ENCODE measurements at regions not wholly inside any gene's neighbourhood (a gene's known extent, or its start where the extent isn't known, plus 50 kb on each side); places are given as distances from the start of the nearest gene placed in this dataset.

DNA sequence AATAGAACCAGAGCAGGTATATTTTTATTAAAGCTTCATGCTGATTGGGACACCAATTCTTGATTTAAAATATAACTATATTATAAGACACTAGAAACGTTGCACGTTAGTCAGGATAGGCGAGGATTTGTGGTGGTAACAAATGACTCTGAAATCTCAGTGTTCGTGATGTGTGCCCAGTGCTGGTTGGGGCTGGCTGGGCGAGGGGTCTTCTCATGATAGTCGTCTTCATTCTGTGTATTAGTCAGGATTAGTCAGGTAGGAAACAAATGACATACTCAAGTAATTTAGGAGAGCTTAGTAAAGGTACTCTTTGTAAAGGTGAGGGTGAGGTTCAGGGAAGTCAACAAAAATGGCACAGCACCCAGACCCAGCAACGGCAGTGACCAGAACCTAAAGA, 73.9 kb upstream of the HIF1A start:
- no peaks in the 10 kb centered on the region for H3K27me3 Mint-ChIP-seq (ENCODE audit: insufficient read depth, unreplicated experiment)
- H3K36me3 Mint-ChIP-seq (ENCODE audit: insufficient read depth, unreplicated experiment): no peaks in the 10 kb centered on the region
- H3K4me1 Mint-ChIP-seq (ENCODE audit: insufficient read depth, unreplicated experiment): peaks cover 19% of the 10 kb centered on the region
- intact Hi-C loops (cut with micrococcal nuclease): no loop called here
- H3K27ac Mint-ChIP-seq (ENCODE audit: low read depth, unreplicated experiment): no peak overlapping the region
- BruUV-seq (replicated peaks): no TSS peak
- no peak overlapping the region for H3K4me3 Mint-ChIP-seq (ENCODE audit: unreplicated experiment)
- DNase-seq (ENCODE audit: unreplicated experiment): no peak
- H3K9me3 Mint-ChIP-seq (ENCODE audit: unreplicated experiment): no peaks in the 10 kb centered on the region
- CTCF ChIA-PET: interaction anchor here (0.6 to 1.2 kb wide), 2 partner anchors 34 to 45 kb away, joined by 3 read pairs; no protein-coding TSS in a partner anchor
- TF ChIP-seq CTCF (IDR thresholded peaks at IDR 0.05; ENCODE audit: unreplicated experiment): no peak
- POLR2A ChIA-PET: interaction anchor here (0.6 to 2.1 kb wide), 11 partner anchors 13 to 99 kb away, joined by 3 to 16 read pairs (median 5); partner anchors contain the start of gene HIF1A

GRCh38 chr14:61622051-61622450, 73.3 kb upstream of the HIF1A start:
- intact Hi-C loops (cut with micrococcal nuclease): no loop called here

DNA sequence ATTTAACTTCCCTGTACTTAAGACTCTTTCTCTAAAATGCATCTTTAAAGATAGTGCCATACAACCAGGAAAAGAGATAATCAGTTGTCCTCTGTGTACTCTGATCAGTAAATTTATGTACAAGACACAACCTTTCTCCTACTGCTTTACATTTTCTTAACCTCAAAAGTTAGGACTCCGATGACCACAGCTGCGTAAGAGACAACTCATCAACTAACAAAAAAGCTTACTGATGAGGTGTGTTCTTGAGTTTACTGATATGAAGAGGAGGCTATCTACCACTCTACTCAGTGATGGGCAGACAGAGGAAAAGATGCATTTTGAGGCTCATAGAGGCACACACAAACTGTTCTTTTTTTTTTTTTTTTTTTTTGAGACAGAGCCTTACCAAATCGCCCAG, 71.4 kb upstream of the HIF1A start:
- CTCF ChIA-PET: no interaction called here
- H3K4me1 Mint-ChIP-seq (ENCODE audit: insufficient read depth, unreplicated experiment): peaks cover 24% of the 10 kb centered on the region
- no peak for TF ChIP-seq CTCF (IDR thresholded peaks at IDR 0.05; ENCODE audit: unreplicated experiment)
- H3K27ac Mint-ChIP-seq (ENCODE audit: low read depth, unreplicated experiment): no peak overlapping the region
- no peak for DNase-seq (ENCODE audit: unreplicated experiment)
- BruUV-seq (replicated peaks): no TSS peak
- no peaks in the 10 kb centered on the region for H3K36me3 Mint-ChIP-seq (ENCODE audit: insufficient read depth, unreplicated experiment)
- H3K27me3 Mint-ChIP-seq (ENCODE audit: insufficient read depth, unreplicated experiment): no peaks in the 10 kb centered on the region
- H3K4me3 Mint-ChIP-seq (ENCODE audit: unreplicated experiment): no peak overlapping the region
- no peaks in the 10 kb centered on the region for H3K9me3 Mint-ChIP-seq (ENCODE audit: unreplicated experiment)
- intact Hi-C loops (cut with micrococcal nuclease): no loop called here
- POLR2A ChIA-PET: interaction anchor here (0.8 kb wide), 1 partner anchor 11 kb away, joined by 3 read pairs; no protein-coding TSS in a partner anchor

More at GRCh38 chr14:61622051-61622450, 73.3 kb upstream of the HIF1A start:
- ChIA-PET CTCF (no interaction called here), POLR2A (interaction anchor here (0.6 kb wide), 1 partner anchor 19 kb away, joined by 3 read pairs; no protein-coding TSS in a partner anchor)
- Mint-ChIP-seq H3K4me3 (ENCODE audit: unreplicated experiment) (no peak overlapping the region), H3K9me3 (ENCODE audit: unreplicated experiment) (no peaks in the 10 kb centered on the region), H3K27me3 (ENCODE audit: insufficient read depth, unreplicated experiment) (no peaks in the 10 kb centered on the region), H3K4me1 (ENCODE audit: insufficient read depth, unreplicated experiment) (peaks cover 18% of the 10 kb centered on the region), H3K27ac (ENCODE audit: low read depth, unreplicated experiment) (no peak overlapping the region), H3K36me3 (ENCODE audit: insufficient read depth, unreplicated experiment) (no peaks in the 10 kb centered on the region)
- no peak for DNase-seq (ENCODE audit: unreplicated experiment)
- BruUV-seq (replicated peaks): no TSS peak
- TF ChIP-seq CTCF (IDR thresholded peaks at IDR 0.05; ENCODE audit: unreplicated experiment): no peak

DNA sequence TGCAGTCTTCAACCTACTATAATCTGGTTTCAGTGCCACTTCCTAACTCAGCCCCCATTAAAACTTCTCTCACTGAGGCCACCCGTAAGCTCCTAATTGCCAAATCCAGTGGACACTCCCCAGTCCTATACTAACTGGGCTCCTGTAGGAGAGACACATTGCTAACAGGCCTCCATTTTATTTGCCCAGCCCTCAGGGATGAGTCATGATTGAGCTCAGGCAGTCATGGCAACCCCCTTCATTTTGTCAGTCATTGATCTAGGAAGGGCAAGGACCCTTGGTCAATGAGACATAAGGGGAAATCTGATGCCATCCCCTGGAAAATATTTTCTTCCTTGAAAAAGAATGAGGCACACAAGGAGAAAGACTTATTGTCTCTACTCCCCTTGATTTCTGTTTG, 70.1 kb upstream of the HIF1A start:
- intact Hi-C loops (cut with micrococcal nuclease): no loop called here
- Mint-ChIP-seq H3K36me3 (ENCODE audit: insufficient read depth, unreplicated experiment) (no peaks in the 10 kb centered on the region), H3K27me3 (ENCODE audit: insufficient read depth, unreplicated experiment) (no peaks in the 10 kb centered on the region), H3K4me3 (ENCODE audit: unreplicated experiment) (no peak overlapping the region), H3K27ac (ENCODE audit: low read depth, unreplicated experiment) (no peak overlapping the region), H3K4me1 (ENCODE audit: insufficient read depth, unreplicated experiment) (peaks cover 19% of the 10 kb centered on the region), H3K9me3 (ENCODE audit: unreplicated experiment) (no peaks in the 10 kb centered on the region)
- TF ChIP-seq CTCF (IDR thresholded peaks at IDR 0.05; ENCODE audit: unreplicated experiment): no peak
- no peak for DNase-seq (ENCODE audit: unreplicated experiment)
- no TSS peak for BruUV-seq (replicated peaks)
- ChIA-PET POLR2A (interaction anchor here (0.7 to 1.1 kb wide), 3 partner anchors 20 to 88 kb away, joined by 3 to 4 read pairs (median 3); no protein-coding TSS in a partner anchor), CTCF (no interaction called here)

Data from MCF 10A (cell line).